ENCODE measurements at regions not wholly inside any gene's neighbourhood (a gene's known extent, or its start where the extent isn't known, plus 50 kb on each side); places are given as distances from the start of the nearest gene placed in this dataset.

GRCh38 chr1:39136638-39137037 lies 67.9 kb upstream of the MACF1 start:
- no peak for DNase-seq (ENCODE audit: low spot score)

- no peak for DNase-seq (ENCODE audit: low spot score)
Observed at GRCh38 chr1:39139723-39140360, 64.7 kb upstream of the MACF1 start.

- DNase-seq (ENCODE audit: low spot score), result no peak
Observed at GRCh38 chr1:39141925-39142324, 62.6 kb upstream of the MACF1 start.

GRCh38 chr1:39142401-39143060 lies 62.0 kb upstream of the MACF1 start:
- no peak for DNase-seq (ENCODE audit: low spot score)

GRCh38 chr1:39144924-39145323 lies 59.6 kb upstream of the MACF1 start:
- no peak for DNase-seq (ENCODE audit: low spot score)

GRCh38 chr1:39145331-39145965 lies 59.0 kb upstream of the MACF1 start:
- DNase-seq (ENCODE audit: low spot score), result no peak

- DNase-seq (ENCODE audit: low spot score), result no peak
Observed at GRCh38 chr1:39146681-39147080, 57.8 kb upstream of the MACF1 start.

GRCh38 chr1:39147099-39148025 lies 57.1 kb upstream of the MACF1 start:
- no peak for DNase-seq (ENCODE audit: low spot score)

GRCh38 chr1:39148942-39149341 lies 55.6 kb upstream of the MACF1 start:
- no peak for DNase-seq (ENCODE audit: low spot score)

GRCh38 chr1:39149509-39149908 lies 55.0 kb upstream of the MACF1 start:
- DNase-seq (ENCODE audit: low spot score), result no peak

GRCh38 chr1:39150779-39151178 lies 53.7 kb upstream of the MACF1 start:
- DNase-seq (ENCODE audit: low spot score), result no peak

GRCh38 chr1:39151267-39151666 lies 53.2 kb upstream of the MACF1 start:
- no peak for DNase-seq (ENCODE audit: low spot score)

- DNase-seq (ENCODE audit: low spot score), result no peak
Observed at GRCh38 chr1:39152923-39153322, 51.6 kb upstream of the MACF1 start.

- DNase-seq (ENCODE audit: low spot score), result no peak
Observed at GRCh38 chr1:39153684-39154083, 50.8 kb upstream of the MACF1 start.

- DNase-seq (ENCODE audit: low spot score), result no peak
Observed at GRCh38 chr1:39154553-39155421, 49.7 kb upstream of the MACF1 start.
